Esophagus squamous epithelium (tissue), 4 donors: ENCODE measurements at regions not wholly inside any gene's neighbourhood (a gene's known extent, or its start where the extent isn't known, plus 50 kb on each side); places are given as distances from the start of the nearest gene placed in this dataset.

Source experiments
- POLR2A ChIP-seq, 4 donors: fragments of 450-650 bp; IDR thresholded peaks; one replicate each; pipeline ENCODE4 v1.6.1; 2017; ENCODE audit warnings: antibody characterized with exemption in 4 of 4, mild to moderate bottlenecking in 4 of 4, moderate library complexity in 3 of 4
- TF ChIP-seq, protein P1 (sequence below), 6 experiments: fragments of 450-650 bp in 4 of 6; fragments of 200-600 bp in 2 of 6; sonication (generic) in 2 of 6; IDR thresholded peaks; one replicate each; pipeline ENCODE4 v1.5.1; 2016 to 2019; ENCODE audit warnings: antibody characterized with exemption in 6 of 6, mild to moderate bottlenecking in 4 of 6, moderate library complexity in 4 of 6

DNA sequence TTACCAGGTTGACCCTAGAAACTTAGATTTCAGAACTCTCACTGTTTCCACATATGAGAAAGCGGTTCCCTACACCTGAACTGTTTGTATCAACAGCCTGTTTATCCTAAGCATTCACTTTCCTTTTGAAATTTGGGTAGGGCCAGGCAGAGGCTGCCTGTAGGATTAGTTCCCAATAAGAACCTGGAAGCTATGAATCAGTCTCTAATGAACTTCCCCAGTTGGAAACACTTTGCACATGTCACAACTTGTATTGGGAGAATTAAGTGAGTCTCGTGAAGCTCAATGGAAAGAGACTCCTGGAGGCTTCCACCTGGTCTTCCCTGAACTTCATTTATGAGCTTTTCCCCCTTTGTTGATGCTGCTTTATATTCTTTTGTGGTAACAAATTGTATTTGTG lies 486.6 kb upstream of the HS6ST1 start:
- TF ChIP-seq, protein P1, sequence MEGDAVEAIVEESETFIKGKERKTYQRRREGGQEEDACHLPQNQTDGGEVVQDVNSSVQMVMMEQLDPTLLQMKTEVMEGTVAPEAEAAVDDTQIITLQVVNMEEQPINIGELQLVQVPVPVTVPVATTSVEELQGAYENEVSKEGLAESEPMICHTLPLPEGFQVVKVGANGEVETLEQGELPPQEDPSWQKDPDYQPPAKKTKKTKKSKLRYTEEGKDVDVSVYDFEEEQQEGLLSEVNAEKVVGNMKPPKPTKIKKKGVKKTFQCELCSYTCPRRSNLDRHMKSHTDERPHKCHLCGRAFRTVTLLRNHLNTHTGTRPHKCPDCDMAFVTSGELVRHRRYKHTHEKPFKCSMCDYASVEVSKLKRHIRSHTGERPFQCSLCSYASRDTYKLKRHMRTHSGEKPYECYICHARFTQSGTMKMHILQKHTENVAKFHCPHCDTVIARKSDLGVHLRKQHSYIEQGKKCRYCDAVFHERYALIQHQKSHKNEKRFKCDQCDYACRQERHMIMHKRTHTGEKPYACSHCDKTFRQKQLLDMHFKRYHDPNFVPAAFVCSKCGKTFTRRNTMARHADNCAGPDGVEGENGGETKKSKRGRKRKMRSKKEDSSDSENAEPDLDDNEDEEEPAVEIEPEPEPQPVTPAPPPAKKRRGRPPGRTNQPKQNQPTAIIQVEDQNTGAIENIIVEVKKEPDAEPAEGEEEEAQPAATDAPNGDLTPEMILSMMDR (IDR thresholded peaks at IDR 0.05) = no peak
- TF ChIP-seq POLR2A (IDR thresholded peaks at IDR 0.05) = no peak
